ENCODE measurements at regions not wholly inside any gene's neighbourhood (a gene's known extent, or its start where the extent isn't known, plus 50 kb on each side); places are given as distances from the start of the nearest gene placed in this dataset.
"Not testable (repeated sequence)": the region's sequence is repeated elsewhere in the genome, so short reads cannot be mapped to it uniquely, and the experiment has no call there.

DNA sequence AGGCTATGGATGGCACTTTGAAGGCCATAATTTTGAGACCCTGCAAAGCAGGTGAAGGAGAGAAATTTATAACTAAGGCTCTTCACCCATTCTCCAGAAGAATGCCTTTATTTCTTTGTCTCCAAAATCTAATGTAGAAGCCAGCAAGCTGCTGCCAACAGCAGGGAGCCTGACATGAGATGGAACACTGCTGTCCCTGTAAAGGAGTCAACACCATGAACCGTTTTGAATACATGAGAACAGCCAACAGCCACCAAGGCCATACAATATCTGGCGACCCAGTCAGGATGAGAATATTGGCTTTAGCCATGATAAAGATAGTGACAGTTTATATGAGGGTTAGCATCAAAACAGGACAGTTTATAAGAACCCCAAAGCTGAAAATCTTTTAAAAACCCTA is 121.2 kb upstream of the LIFR start:
- ChIA-PET POLR2A (no interaction called here), CTCF (interaction anchor here (1.1 kb wide), 1 partner anchor 10 kb away, joined by 3 read pairs; no protein-coding TSS in a partner anchor)
- TF ChIP-seq, protein P1, sequence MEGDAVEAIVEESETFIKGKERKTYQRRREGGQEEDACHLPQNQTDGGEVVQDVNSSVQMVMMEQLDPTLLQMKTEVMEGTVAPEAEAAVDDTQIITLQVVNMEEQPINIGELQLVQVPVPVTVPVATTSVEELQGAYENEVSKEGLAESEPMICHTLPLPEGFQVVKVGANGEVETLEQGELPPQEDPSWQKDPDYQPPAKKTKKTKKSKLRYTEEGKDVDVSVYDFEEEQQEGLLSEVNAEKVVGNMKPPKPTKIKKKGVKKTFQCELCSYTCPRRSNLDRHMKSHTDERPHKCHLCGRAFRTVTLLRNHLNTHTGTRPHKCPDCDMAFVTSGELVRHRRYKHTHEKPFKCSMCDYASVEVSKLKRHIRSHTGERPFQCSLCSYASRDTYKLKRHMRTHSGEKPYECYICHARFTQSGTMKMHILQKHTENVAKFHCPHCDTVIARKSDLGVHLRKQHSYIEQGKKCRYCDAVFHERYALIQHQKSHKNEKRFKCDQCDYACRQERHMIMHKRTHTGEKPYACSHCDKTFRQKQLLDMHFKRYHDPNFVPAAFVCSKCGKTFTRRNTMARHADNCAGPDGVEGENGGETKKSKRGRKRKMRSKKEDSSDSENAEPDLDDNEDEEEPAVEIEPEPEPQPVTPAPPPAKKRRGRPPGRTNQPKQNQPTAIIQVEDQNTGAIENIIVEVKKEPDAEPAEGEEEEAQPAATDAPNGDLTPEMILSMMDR (IDR thresholded peaks at IDR 0.05; ENCODE audit: insufficient read depth, low read length, missing control alignments) = no peak
- no peak overlapping the region for H3K4me3 ChIP-seq (ENCODE audit: low read depth, low read length)
- no peak for DNase-seq (ENCODE audit: low read depth, low spot score)

DNA sequence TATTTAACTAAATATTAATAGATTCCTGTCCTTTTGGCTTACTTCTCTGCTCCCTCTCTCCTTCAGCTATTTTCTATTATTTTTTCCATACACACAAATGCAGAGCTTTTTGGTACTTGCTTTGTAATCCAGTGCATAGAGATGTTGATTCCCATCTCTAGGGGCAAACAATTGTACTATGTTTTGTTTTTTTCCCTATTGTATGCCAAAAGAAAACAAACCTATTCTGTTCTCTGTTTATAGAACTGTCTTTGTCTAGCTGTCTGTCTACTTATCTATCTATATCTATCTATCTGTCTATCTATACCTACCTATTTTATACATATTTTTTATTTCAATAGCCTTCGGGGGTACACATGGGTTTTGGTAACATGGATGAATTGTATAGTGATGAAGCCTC is 121.6 kb upstream of the LIFR start:
- CTCF ChIA-PET = interaction anchor here (1.1 kb wide), 1 partner anchor 10 kb away, joined by 3 read pairs; no protein-coding TSS in a partner anchor
- TF ChIP-seq, protein P1 (IDR thresholded peaks at IDR 0.05; ENCODE audit: insufficient read depth, low read length, missing control alignments) = no peak
- POLR2A ChIA-PET = no interaction called here
- DNase-seq (ENCODE audit: low read depth, low spot score) = no peak
- no peak overlapping the region for H3K4me3 ChIP-seq (ENCODE audit: low read depth, low read length)

DNA sequence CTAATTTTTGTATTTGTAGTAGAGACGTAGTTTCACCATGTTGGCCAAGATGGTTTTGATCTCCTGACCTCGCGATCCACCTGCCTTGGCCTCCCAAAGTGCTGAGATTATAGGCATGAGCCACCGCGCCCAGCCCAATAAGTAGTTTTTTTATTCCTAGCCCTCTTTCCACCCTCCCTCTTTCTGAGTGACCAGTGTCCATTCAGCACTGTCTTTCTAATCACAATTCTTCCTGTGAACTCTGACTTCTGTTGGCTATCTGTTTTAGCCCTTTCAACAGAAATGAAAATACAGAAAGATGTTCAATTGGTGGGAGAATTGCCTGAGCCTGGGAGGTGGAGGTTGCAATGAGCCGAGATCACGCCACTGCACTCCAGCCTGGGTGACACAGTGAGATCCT is 122.3 kb upstream of the LIFR start:
- CTCF ChIA-PET; DNase-seq (ENCODE audit: low read depth, low spot score); H3K4me3 ChIP-seq (ENCODE audit: low read depth, low read length); POLR2A ChIA-PET: not testable (repeated sequence)

DNA sequence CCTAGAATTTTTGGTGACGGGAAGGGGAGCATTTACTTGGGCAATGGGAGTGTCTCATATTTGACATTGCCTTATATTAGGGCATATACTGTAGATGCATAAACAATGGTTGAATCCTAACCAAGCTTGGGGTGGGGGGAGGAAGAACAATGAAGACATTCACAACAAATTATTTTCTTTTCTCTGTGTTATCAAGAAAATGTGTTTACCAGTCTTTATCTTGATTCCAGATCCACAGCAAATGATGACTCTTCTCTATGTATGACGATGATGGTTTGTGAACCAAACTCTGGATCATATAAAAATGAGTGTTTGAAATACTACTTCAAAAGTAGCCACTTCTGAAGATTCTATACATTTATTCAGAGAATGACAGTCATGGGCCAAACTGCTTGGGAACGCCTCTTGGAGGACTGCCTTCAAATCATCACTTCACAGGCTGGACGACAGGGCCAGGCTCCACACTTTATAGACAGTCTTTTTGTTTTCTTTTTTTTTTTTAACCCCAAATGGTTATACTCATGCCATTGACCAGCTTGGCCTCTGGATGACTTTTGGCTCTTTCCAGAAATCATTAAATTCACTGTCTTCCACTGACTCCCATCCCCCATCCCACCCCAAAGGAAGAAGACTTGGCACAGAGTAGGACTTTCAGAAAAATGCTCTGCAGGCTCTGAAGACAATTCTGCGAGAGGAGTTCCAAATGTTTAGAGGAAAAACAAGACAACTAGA is 123.8 kb upstream of the LIFR start:
- no peak for DNase-seq (ENCODE audit: low read depth, low spot score)
- H3K4me3 ChIP-seq (ENCODE audit: low read depth, low read length) = no peak overlapping the region
- TF ChIP-seq, protein P1 (IDR thresholded peaks at IDR 0.05; ENCODE audit: insufficient read depth, low read length, missing control alignments) = no peak
- CTCF ChIA-PET = interaction anchor here (1.2 to 1.3 kb wide), 2 partner anchors 129 to 239 kb away, joined by 3 to 4 read pairs; no protein-coding TSS in a partner anchor
- POLR2A ChIA-PET = no interaction called here

DNA sequence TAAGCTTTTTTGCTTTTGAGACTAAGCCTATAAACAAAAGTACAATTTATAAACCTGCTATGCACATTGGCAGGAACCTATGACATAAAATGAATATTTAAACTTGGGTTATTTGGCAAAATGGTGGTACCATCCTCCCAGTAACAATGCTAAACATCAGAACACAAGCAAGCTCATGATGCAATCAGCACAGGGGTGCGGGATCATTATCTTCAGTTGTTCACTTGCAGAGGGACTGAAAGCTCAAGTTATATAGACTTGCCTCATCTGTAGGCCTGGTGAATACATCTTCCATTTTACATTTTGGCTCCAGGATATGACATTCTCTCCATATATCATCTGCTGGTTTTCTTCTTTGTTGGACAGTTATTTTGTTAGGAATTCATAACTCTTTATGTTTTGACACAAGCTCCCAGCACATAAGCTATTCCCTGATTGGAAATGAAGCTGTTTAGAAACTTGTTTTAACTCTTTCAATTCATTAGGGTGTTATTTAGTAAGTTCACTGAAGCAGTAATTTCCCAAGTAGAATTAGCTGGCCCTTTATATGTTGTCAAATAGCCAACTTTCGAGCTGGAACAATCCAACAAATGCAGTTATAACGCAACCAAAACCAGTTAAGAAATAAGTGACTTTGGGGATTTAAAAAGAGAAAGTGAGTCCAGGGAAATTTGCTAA is 124.7 kb upstream of the LIFR start:
- ChIA-PET POLR2A (no interaction called here), CTCF (interaction anchor here (1.2 to 1.3 kb wide), 2 partner anchors 128 to 240 kb away, joined by 3 to 4 read pairs; no protein-coding TSS in a partner anchor)
- H3K4me3 ChIP-seq (ENCODE audit: low read depth, low read length) = no peak overlapping the region
- DNase-seq (ENCODE audit: low read depth, low spot score) = no peak
- TF ChIP-seq, protein P1 (IDR thresholded peaks at IDR 0.05; ENCODE audit: insufficient read depth, low read length, missing control alignments) = no peak

DNA sequence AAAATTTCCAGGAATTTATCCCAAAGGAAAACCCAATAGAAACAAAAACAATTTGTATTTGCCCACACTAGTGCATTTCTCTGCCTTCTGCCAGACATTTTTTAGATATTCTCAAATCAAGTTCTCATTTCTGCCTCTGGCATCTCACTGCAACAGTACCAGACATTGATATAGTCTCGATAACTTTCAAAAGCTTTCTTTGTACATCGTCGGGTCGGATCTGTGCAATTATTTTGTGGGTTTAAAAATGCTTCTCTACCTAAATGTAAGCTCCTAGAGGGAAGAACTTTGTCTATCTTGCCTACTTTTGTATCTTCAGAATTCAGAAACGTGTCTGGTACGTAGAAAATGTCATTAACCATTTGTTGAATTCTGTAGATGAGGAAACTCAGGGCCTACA is 125.5 kb upstream of the LIFR start:
- no peak overlapping the region for H3K4me3 ChIP-seq (ENCODE audit: low read depth, low read length)
- TF ChIP-seq, protein P1 (IDR thresholded peaks at IDR 0.05; ENCODE audit: insufficient read depth, low read length, missing control alignments) = no peak
- POLR2A ChIA-PET = no interaction called here
- no peak for DNase-seq (ENCODE audit: low read depth, low spot score)
- CTCF ChIA-PET = interaction anchor here (0.6 to 1.3 kb wide), 4 partner anchors 14 to 262 kb away, joined by 3 to 8 read pairs (median 4); no protein-coding TSS in a partner anchor
